ENCODE measurements at regions not wholly inside any gene's neighbourhood (a gene's known extent, or its start where the extent isn't known, plus 50 kb on each side); places are given as distances from the start of the nearest gene placed in this dataset.

- TF ChIP-seq, protein P1, sequence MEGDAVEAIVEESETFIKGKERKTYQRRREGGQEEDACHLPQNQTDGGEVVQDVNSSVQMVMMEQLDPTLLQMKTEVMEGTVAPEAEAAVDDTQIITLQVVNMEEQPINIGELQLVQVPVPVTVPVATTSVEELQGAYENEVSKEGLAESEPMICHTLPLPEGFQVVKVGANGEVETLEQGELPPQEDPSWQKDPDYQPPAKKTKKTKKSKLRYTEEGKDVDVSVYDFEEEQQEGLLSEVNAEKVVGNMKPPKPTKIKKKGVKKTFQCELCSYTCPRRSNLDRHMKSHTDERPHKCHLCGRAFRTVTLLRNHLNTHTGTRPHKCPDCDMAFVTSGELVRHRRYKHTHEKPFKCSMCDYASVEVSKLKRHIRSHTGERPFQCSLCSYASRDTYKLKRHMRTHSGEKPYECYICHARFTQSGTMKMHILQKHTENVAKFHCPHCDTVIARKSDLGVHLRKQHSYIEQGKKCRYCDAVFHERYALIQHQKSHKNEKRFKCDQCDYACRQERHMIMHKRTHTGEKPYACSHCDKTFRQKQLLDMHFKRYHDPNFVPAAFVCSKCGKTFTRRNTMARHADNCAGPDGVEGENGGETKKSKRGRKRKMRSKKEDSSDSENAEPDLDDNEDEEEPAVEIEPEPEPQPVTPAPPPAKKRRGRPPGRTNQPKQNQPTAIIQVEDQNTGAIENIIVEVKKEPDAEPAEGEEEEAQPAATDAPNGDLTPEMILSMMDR (optimal IDR thresholded peaks at IDR 0.05 in 1 of 3, IDR thresholded peaks at IDR 0.05 in 1 of 3, conservative IDR thresholded peaks at IDR 0.05 in 1 of 3; ENCODE audit: extremely low read depth in 1 of 3, insufficient read depth in 2 of 3, low read length in 3 of 3) = no peak
- no peak for TF ChIP-seq EZH2 (IDR thresholded peaks at IDR 0.05; ENCODE audit: low read length)
Observed at GRCh38 chr5:162607879-162608278, 540.3 kb downstream of the GABRG2 start.

All from keratinocyte (primary cell).